DOHH2 (cell line): ENCODE measurements at regions not wholly inside any gene's neighbourhood (a gene's known extent, or its start where the extent isn't known, plus 50 kb on each side); places are given as distances from the start of the nearest gene placed in this dataset.

ENCODE experiments used
- CTCF ChIP-seq: fragments of 200-600 bp; sonication (generic); IDR thresholded peaks from one replicate; pipeline ENCODE4 v1.5.1; 2014; ENCODE audit warnings: antibody characterized with exemption, mild to moderate bottlenecking, low read depth, low read length; ENCODE audit not compliant: poor library complexity, severe bottlenecking
- EZH2phosphoT487 ChIP-seq: fragments of 200-600 bp; sonication (generic); IDR thresholded peaks from 2 replicates; pipeline ENCODE4 v1.6.1; 2017; ENCODE audit warnings: borderline replicate concordance, mild to moderate bottlenecking, antibody characterized with exemption, low read length, moderate library complexity, mixed read lengths

GRCh38 chr12:91965781-91966180, 179.9 kb downstream of the BTG1 start:
- TF ChIP-seq CTCF (no peak), EZH2phosphoT487 (no peak)
